ENCODE measurements at regions not wholly inside any gene's neighbourhood (a gene's known extent, or its start where the extent isn't known, plus 50 kb on each side); places are given as distances from the start of the nearest gene placed in this dataset.

DNA sequence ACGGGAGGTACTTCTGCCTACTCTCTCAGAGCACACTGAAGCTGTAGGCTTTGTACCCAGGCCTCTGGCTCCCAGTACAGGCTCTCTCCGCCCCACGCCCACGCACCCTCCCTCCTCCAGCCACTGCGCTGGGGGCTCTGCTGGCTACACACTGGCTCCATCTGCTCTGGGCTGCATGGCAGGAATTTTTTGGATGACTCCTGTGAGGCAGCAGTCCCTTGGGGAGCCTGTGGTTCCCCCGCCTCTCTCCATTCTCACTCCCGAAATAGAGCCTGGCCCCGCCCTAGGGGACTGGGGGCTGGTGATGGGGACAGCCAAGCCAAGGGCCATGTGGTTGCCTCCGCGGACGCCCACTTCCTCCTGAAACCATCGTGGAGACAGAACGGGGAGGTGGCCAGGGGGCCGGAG is 58.1 kb upstream of the ADRA2C start:
- Histone ChIP-seq H3K27me3 (no peaks in the 10 kb centered on the region), H3K9me3 (no peaks in the 10 kb centered on the region), H3K4me3 (no peak overlapping the region), H3K4me1 (peaks cover 12% of the 10 kb centered on the region), H3K36me3 (replicated peaks in 1 of 2; ENCODE audit: insufficient read depth in 1 of 2, low read depth in 2 of 2) (no peaks in the 10 kb centered on the region), H3K27ac (no peak overlapping the region)
- no peak for TF ChIP-seq POLR2A (IDR thresholded peaks at IDR 0.05)
- TF ChIP-seq, protein P1, sequence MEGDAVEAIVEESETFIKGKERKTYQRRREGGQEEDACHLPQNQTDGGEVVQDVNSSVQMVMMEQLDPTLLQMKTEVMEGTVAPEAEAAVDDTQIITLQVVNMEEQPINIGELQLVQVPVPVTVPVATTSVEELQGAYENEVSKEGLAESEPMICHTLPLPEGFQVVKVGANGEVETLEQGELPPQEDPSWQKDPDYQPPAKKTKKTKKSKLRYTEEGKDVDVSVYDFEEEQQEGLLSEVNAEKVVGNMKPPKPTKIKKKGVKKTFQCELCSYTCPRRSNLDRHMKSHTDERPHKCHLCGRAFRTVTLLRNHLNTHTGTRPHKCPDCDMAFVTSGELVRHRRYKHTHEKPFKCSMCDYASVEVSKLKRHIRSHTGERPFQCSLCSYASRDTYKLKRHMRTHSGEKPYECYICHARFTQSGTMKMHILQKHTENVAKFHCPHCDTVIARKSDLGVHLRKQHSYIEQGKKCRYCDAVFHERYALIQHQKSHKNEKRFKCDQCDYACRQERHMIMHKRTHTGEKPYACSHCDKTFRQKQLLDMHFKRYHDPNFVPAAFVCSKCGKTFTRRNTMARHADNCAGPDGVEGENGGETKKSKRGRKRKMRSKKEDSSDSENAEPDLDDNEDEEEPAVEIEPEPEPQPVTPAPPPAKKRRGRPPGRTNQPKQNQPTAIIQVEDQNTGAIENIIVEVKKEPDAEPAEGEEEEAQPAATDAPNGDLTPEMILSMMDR (IDR thresholded peaks at IDR 0.05), result no peak
- WGBS, 2 donors, result 51 to 73% methylated on average over 11 to 13 of the region's 14 CpGs
- intact Hi-C loops (cut with DNase I), result no loop called here
- ATAC-seq (peak; percentile 40), DNase-seq (peak; percentile 13 to 40 (median 32))

DNA sequence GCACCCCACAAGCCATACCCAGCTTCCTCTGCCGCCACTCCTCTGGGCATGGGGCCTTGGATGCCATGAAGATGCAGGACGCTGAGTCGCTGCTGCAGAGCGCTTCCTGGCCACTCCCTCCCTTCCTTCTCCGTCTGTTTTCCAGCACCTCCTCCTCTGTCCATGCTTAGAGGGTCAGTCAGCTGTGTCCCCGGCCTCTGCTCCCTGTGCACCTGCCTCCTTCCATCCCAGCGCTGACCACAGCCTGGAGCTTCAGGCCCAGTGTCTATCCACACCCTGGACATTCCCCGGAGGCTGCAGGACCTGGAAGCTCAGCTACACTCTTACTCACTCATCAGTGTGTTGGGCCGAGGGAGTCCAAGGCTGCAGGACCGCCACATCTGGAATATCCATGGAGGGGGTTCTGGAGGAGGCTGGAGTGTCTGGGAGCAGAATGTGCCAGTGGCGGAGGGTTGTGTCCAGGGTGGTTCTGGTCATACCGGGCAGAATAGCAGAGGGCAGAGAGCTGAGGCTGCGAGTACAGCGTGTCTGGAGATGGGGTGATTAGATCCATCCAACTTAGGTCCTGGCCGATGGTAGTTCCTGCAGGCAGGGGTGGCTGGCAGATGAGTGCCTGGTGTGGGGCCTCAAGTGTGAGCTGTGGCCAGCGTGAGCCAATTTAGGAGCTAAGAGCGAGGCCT is 58.6 kb upstream of the ADRA2C start:
- Histone ChIP-seq H3K27ac (no peak overlapping the region), H3K4me3 (no peak overlapping the region), H3K36me3 (replicated peaks in 1 of 2; ENCODE audit: insufficient read depth in 1 of 2, low read depth in 2 of 2) (no peaks in the 10 kb centered on the region), H3K9me3 (no peaks in the 10 kb centered on the region), H3K27me3 (no peaks in the 10 kb centered on the region), H3K4me1 (peaks cover 16% of the 10 kb centered on the region)
- DNase-seq (no peak), ATAC-seq (no peak)
- TF ChIP-seq POLR2A (IDR thresholded peaks at IDR 0.05), result no peak
- TF ChIP-seq, protein P1 (IDR thresholded peaks at IDR 0.05), result no peak
- intact Hi-C loops (cut with DNase I), result no loop called here
- 66 to 67% methylated on average over 16 to 17 of the region's 17 CpGs for WGBS, 2 donors

DNA sequence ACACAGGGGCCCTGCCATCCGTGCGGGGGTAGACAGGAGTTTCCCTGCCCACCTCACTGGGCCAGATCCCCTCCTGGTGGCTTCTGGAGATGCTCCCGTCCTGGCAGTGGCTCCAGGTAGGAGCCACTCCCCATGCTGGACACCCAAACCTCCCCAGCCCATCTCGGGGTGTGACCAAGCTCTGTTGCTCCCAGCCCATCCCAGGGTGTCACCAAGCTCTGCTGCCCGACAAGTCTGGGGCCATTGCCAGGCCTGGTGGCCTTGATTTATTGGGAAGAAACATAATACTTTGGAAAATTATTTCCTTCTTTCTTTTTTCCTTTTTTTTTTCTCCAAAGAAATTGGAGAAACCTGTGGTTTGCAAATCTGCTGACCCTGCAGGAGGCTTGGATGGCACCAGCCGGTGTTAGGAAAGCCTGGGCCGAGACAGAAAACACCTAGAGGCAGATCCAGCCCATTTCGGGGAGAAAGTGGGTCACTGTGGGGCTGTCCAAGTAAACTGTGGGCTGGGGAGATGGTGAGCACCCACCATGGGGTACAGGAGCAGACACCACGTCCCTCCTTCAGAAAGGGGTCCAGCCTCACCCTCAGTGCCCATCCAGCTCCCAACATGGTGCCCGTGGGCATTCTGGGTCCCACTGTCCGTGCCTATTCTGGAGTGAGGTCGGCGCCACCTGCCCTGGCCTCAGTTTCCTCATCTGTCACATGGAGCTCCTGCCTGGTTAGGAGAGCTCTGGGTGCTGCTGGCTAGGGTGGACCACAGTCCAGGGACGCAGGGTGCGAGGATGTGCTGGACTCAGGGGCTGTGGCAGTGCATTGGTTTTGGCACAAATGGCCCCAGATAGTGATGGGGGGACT is 59.4 kb upstream of the ADRA2C start:
- Histone ChIP-seq H3K4me3 (no peak overlapping the region), H3K9me3 (no peaks in the 10 kb centered on the region), H3K4me1 (peaks cover 16% of the 10 kb centered on the region), H3K27me3 (no peaks in the 10 kb centered on the region), H3K36me3 (replicated peaks in 1 of 2; ENCODE audit: insufficient read depth in 1 of 2, low read depth in 2 of 2) (no peaks in the 10 kb centered on the region), H3K27ac (no peak overlapping the region)
- no peak for TF ChIP-seq POLR2A (IDR thresholded peaks at IDR 0.05)
- TF ChIP-seq, protein P1 (IDR thresholded peaks at IDR 0.05), result no peak
- ATAC-seq (no peak), DNase-seq (peak in 1 of 4 donors; percentile 8)
- 58 to 67% methylated on average over 10 to 15 of the region's 15 CpGs for WGBS, 2 donors
- intact Hi-C loops (cut with DNase I), result no loop called here

DNA sequence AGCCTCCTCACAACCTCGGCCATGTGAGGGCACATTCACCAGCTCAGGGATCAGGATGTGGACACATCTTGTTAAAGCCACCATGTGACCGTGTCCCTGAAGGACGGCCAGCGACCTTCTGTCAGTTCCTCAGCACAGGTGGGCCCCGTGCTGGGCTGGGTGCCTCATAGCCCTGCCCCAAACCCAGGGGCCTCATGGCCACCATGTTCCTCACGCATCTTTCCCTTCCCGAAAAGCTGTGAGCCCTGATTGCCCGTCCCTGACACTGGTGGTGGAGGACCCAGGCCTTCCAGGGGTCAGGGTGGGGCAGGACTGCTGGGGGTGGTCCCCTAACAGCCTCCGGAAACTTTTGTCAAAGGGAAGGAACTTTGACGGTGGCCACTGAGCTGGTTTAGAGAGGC is 60.1 kb upstream of the ADRA2C start:
- intact Hi-C loops (cut with DNase I), result no loop called here
- Histone ChIP-seq H3K27ac (no peak overlapping the region), H3K4me3 (no peak overlapping the region), H3K36me3 (replicated peaks in 1 of 2; ENCODE audit: insufficient read depth in 1 of 2, low read depth in 2 of 2) (no peaks in the 10 kb centered on the region), H3K9me3 (no peaks in the 10 kb centered on the region), H3K27me3 (no peaks in the 10 kb centered on the region), H3K4me1 (peaks cover 16% of the 10 kb centered on the region)
- TF ChIP-seq, protein P1 (IDR thresholded peaks at IDR 0.05), result no peak
- TF ChIP-seq POLR2A (IDR thresholded peaks at IDR 0.05), result no peak
- no peak for ATAC-seq
- WGBS, 2 donors, result 34 to 51% methylated on average over 7 to 10 of the region's 10 CpGs
- DNase-seq, result peak in 1 of 4 donors; percentile 5

All from body of pancreas (tissue), 4 donors.